ENCODE measurements at regions not wholly inside any gene's neighbourhood (a gene's known extent, or its start where the extent isn't known, plus 50 kb on each side); places are given as distances from the start of the nearest gene placed in this dataset.

DNA sequence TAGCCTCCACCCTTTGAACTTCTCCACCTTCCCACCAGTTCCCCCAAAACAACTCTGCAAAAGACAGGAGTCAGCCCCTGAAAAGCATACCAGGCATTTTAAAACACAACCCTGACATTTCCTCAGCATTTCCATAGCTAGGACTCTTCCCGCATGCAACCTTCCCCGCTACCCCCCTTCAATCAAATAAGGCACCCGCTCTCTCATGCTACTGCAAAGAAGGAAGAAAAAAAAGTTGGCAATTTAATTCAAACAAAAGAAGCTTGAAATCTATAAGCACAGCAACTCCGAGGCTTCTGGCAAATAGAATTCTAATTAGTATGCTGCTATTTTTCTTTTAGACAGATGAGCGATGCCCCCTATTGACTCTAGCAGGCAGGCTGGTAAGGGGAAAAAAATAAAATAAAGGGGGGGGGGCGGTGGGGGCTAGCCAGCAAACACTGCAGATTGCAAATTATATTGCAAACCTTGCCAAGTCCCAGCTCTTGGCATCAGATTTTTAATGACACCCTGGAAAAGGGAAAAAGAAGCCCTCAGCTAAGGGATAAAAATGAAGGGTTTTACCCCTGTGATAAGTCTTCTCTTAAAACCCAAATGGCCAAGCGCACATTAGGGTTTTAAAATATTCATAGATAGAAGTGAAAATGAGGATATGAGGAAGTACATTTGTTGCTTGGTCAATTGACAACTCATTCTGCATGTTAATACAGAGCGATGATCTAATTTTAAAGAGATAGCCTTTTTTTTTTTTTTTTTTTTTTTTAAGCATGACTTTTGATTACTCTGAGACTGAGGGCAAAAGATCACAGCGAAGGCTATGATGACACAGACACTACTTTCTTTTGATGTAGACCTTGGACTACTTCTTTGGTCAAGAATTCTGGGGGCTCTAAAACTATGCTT is 255.2 kb downstream of the NR2F2 start:
- 52% methylated on average over 9 of the region's 9 CpGs for WGBS
- DNase-seq (ENCODE audit: low spot score), result no peak
- no peak overlapping the region for H3K27ac ChIP-seq
- H3K27me3 ChIP-seq (replicated peaks; ENCODE audit: insufficient read depth), result no peaks in the 10 kb centered on the region
- no peaks in the 10 kb centered on the region for H3K36me3 ChIP-seq
- no peak overlapping the region for H3K4me3 ChIP-seq
- TF ChIP-seq, protein P1, sequence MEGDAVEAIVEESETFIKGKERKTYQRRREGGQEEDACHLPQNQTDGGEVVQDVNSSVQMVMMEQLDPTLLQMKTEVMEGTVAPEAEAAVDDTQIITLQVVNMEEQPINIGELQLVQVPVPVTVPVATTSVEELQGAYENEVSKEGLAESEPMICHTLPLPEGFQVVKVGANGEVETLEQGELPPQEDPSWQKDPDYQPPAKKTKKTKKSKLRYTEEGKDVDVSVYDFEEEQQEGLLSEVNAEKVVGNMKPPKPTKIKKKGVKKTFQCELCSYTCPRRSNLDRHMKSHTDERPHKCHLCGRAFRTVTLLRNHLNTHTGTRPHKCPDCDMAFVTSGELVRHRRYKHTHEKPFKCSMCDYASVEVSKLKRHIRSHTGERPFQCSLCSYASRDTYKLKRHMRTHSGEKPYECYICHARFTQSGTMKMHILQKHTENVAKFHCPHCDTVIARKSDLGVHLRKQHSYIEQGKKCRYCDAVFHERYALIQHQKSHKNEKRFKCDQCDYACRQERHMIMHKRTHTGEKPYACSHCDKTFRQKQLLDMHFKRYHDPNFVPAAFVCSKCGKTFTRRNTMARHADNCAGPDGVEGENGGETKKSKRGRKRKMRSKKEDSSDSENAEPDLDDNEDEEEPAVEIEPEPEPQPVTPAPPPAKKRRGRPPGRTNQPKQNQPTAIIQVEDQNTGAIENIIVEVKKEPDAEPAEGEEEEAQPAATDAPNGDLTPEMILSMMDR (IDR thresholded peaks at IDR 0.05), result peak in 1 of 4 experiments; percentile 7
- TF ChIP-seq POLR2AphosphoS5 (IDR thresholded peaks at IDR 0.05) (no peak), POLR2A (IDR thresholded peaks at IDR 0.05) (no peak)
- H3K9me3 ChIP-seq, result no peaks in the 10 kb centered on the region
- intact Hi-C loops (cut with DNase I), result no loop called here
- H3K4me1 ChIP-seq (replicated peaks), result no peaks in the 10 kb centered on the region

DNA sequence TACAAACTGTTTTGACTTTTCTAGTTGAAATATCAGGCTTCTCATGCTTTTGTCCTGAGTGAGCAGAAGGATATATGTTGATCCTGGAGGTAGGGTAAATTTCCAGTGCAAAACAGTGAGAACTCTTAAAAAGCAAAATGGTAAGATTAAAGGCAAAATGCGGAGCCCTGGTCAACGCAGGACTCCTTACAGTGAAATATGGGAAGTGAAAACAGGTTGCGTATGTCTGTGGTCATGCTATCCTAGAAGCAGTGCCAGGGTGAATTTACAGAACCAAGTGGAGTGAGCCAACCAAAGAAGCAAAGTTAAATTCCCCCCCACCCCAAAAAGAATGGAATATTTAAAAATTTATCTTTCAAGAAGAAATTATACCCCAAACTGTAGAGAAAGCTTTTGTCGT is 256.4 kb downstream of the NR2F2 start:
- no peak overlapping the region for H3K4me3 ChIP-seq
- no peaks in the 10 kb centered on the region for H3K4me1 ChIP-seq (replicated peaks)

DNA sequence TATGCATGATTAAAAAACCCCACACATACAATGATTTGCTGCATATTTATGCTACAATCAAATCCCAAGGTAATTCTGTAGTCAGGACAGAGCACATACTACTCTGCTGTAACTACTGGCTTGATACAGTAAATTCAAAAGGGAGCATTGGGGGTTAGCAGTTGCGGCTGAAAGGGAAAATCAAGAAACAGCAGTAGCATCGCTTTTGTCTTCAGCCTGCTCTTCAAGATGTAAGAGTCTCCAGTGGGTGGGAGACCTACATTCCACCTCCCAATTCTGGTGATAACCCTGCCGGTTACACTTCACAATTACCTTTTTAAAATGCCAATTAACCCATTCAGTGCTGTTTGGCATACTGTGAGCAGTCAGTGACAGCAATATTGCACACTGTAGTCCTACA is 259.4 kb downstream of the NR2F2 start:
- H3K36me3 ChIP-seq, result no peaks in the 10 kb centered on the region
- H3K27ac ChIP-seq, result no peak overlapping the region
- WGBS, result 42% methylated on average over 3 of the region's 3 CpGs
- H3K4me1 ChIP-seq (replicated peaks), result no peaks in the 10 kb centered on the region
- no peaks in the 10 kb centered on the region for H3K9me3 ChIP-seq
- intact Hi-C loops (cut with DNase I), result no loop called here
- no peak for TF ChIP-seq POLR2AphosphoS5 (IDR thresholded peaks at IDR 0.05)
- TF ChIP-seq, protein P1 (IDR thresholded peaks at IDR 0.05), result no peak
- no peak for TF ChIP-seq POLR2A (IDR thresholded peaks at IDR 0.05)
- no peaks in the 10 kb centered on the region for H3K27me3 ChIP-seq (replicated peaks; ENCODE audit: insufficient read depth)
- H3K4me3 ChIP-seq, result no peak overlapping the region
- DNase-seq (ENCODE audit: low spot score), result no peak

More for the DNA sequence above, 256.4 kb downstream of the NR2F2 start:
- Histone ChIP-seq H3K36me3 (no peaks in the 10 kb centered on the region), H3K9me3 (no peaks in the 10 kb centered on the region), H3K27ac (no peak overlapping the region), H3K27me3 (replicated peaks; ENCODE audit: insufficient read depth) (no peaks in the 10 kb centered on the region)
- TF ChIP-seq POLR2A (IDR thresholded peaks at IDR 0.05) (no peak), POLR2AphosphoS5 (IDR thresholded peaks at IDR 0.05) (no peak)
- TF ChIP-seq, protein P1 (IDR thresholded peaks at IDR 0.05), result no peak
- intact Hi-C loops (cut with DNase I), result no loop called here
- WGBS, result 89% methylated on average over 4 of the region's 4 CpGs
- DNase-seq (ENCODE audit: low spot score), result no peak

DNA sequence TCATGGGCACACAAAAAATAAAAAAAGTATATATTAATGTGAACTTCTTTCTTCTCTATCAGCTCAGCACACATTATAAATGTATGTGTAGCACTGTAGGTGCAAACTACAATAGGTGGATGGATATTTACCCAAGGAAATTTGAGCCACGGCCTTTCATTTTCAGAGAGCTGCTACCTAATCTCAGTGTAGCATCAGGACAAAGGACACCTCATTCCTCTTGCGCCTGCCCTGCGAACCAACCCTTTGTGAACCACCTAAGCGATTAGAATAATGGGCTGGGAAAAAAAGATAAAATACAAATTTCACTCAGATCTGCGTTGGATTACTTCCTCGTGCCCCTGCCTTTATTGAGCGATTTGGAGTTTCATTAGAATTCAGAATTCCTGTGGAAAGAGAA is 263.2 kb downstream of the NR2F2 start:
- 17% methylated on average over 7 of the region's 7 CpGs for WGBS
- DNase-seq (ENCODE audit: low spot score), result no peak
- no peaks in the 10 kb centered on the region for H3K36me3 ChIP-seq
- no peaks in the 10 kb centered on the region for H3K9me3 ChIP-seq
- H3K27me3 ChIP-seq (replicated peaks; ENCODE audit: insufficient read depth), result no peaks in the 10 kb centered on the region
- TF ChIP-seq POLR2AphosphoS5 (IDR thresholded peaks at IDR 0.05) (no peak), POLR2A (IDR thresholded peaks at IDR 0.05) (no peak)
- TF ChIP-seq, protein P1 (IDR thresholded peaks at IDR 0.05), result no peak
- intact Hi-C loops (cut with DNase I), result no loop called here
- H3K4me1 ChIP-seq (replicated peaks), result no peaks in the 10 kb centered on the region
- no peak overlapping the region for H3K4me3 ChIP-seq
- no peak overlapping the region for H3K27ac ChIP-seq

DNA sequence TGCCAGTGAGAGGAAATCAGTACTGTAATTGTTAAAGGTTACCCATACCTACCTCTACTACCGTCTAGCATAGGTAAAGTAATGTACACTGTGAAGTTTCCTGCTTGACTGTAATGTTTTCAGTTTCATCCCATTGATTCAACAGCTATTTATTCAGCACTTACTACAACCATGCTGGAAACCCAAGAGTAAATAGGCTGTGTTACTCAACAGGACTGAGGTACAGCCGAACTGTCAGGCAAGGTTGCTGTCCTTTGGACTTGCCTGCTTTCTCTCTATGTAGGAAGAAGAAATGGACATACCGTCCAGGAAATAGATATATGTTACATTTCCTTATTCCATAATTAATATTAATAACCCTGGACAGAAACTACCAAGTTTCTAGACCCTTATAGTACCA is 265.5 kb downstream of the NR2F2 start:
- intact Hi-C loops (cut with DNase I), result no loop called here
- Histone ChIP-seq H3K27me3 (replicated peaks; ENCODE audit: insufficient read depth) (no peaks in the 10 kb centered on the region), H3K4me1 (replicated peaks) (no peaks in the 10 kb centered on the region), H3K36me3 (no peaks in the 10 kb centered on the region), H3K9me3 (no peaks in the 10 kb centered on the region), H3K27ac (no peak overlapping the region), H3K4me3 (no peak overlapping the region)
- DNase-seq (ENCODE audit: low spot score), result no peak
- TF ChIP-seq, protein P1 (IDR thresholded peaks at IDR 0.05), result no peak
- TF ChIP-seq POLR2AphosphoS5 (IDR thresholded peaks at IDR 0.05) (no peak), POLR2A (IDR thresholded peaks at IDR 0.05) (no peak)
- WGBS, result 83% methylated on average over 3 of the region's 3 CpGs

Data from prostate gland (tissue), 2 donors.